ENCODE measurements at regions not wholly inside any gene's neighbourhood (a gene's known extent, or its start where the extent isn't known, plus 50 kb on each side); places are given as distances from the start of the nearest gene placed in this dataset.

DNA sequence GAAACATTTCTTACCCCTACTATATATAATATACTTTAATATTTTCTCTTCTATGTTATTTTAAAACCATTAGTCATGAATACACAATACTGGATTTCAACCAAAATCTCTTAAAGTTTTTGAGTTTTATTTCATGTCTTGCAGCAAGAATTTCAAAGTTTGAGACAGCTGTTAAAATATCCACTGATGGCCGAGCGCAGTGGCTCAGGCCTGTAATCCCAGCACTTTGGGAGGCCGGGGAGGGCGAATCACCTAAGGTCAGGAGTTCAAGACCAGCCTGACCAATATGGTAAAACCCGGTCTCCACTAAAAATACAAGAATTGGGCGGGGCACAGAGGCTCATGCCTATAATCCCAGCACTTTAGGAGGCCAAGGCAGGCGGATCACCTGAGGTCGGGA, 59.7 kb upstream of the DAPK1 start:
- no peak for ATAC-seq (ENCODE audit: insufficient number of reproducible peaks, low FRiP score, low read depth)
- no peaks in the 10 kb centered on the region for H3K27me3 ChIP-seq (replicated peaks; ENCODE audit: insufficient read depth)
- no peak overlapping the region for H3K4me3 ChIP-seq
- no peaks in the 10 kb centered on the region for H3K36me3 ChIP-seq
- H3K9me3 ChIP-seq: no peaks in the 10 kb centered on the region
- H3K27ac ChIP-seq: no peak overlapping the region
- DNase-seq (ENCODE audit: low spot score): no peak
- no peaks in the 10 kb centered on the region for H3K4me1 ChIP-seq (ENCODE audit: control insufficient read depth in 1 of 2, low read depth in 2 of 2)
- TF ChIP-seq, protein P1, sequence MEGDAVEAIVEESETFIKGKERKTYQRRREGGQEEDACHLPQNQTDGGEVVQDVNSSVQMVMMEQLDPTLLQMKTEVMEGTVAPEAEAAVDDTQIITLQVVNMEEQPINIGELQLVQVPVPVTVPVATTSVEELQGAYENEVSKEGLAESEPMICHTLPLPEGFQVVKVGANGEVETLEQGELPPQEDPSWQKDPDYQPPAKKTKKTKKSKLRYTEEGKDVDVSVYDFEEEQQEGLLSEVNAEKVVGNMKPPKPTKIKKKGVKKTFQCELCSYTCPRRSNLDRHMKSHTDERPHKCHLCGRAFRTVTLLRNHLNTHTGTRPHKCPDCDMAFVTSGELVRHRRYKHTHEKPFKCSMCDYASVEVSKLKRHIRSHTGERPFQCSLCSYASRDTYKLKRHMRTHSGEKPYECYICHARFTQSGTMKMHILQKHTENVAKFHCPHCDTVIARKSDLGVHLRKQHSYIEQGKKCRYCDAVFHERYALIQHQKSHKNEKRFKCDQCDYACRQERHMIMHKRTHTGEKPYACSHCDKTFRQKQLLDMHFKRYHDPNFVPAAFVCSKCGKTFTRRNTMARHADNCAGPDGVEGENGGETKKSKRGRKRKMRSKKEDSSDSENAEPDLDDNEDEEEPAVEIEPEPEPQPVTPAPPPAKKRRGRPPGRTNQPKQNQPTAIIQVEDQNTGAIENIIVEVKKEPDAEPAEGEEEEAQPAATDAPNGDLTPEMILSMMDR (IDR thresholded peaks at IDR 0.05): no peak

DNA sequence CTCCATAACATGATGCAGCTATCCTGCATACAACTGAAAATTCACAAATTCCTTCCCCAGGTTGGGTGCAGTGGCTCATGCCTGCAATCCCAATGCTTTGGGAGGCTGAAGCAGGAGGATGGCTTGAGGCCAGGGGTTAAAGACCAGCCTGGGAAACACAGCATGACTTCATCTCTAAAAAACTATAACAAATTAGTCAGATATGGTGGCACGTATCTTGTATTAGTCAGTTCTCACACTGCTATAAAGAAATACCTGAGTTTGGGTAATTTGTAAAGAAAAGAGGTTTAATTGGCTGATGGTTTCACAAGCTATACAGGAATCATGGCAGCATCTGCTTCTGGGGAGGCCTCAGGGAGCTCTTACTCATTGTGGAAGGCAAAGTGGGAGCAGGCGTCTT, 56.4 kb upstream of the DAPK1 start:
- Histone ChIP-seq H3K27ac (no peak overlapping the region), H3K4me1 (ENCODE audit: control insufficient read depth in 1 of 2, low read depth in 2 of 2) (no peaks in the 10 kb centered on the region), H3K4me3 (no peak overlapping the region), H3K27me3 (replicated peaks; ENCODE audit: insufficient read depth) (no peaks in the 10 kb centered on the region), H3K36me3 (no peaks in the 10 kb centered on the region), H3K9me3 (no peaks in the 10 kb centered on the region)
- DNase-seq (ENCODE audit: low spot score) (no peak), ATAC-seq (ENCODE audit: insufficient number of reproducible peaks, low FRiP score, low read depth) (no peak)
- TF ChIP-seq, protein P1 (IDR thresholded peaks at IDR 0.05): no peak

DNA sequence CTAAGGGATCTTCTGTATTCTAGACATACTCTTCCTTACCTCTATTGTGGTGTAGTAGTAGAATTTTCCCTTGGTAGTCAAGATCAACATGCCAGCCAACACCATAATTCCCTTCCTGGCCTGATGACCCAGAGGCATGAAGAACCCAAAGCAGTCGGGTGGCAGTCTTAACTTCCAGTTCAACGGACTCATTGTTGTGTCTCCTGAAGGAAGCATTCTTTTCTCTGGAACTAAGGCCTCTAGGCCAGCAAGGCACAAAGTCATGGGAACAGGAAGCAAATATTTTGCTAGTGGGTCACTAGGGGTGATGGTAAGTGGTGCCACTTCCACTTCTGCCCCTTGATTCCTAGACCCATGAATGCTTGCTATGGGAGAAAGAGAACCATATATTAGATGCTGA, 55.2 kb upstream of the DAPK1 start:
- Histone ChIP-seq H3K9me3 (no peaks in the 10 kb centered on the region), H3K4me3 (no peak overlapping the region), H3K27ac (no peak overlapping the region), H3K4me1 (ENCODE audit: control insufficient read depth in 1 of 2, low read depth in 2 of 2) (no peaks in the 10 kb centered on the region), H3K27me3 (replicated peaks; ENCODE audit: insufficient read depth) (no peaks in the 10 kb centered on the region), H3K36me3 (no peaks in the 10 kb centered on the region)
- ATAC-seq (ENCODE audit: insufficient number of reproducible peaks, low FRiP score, low read depth) (no peak), DNase-seq (ENCODE audit: low spot score) (no peak)
- TF ChIP-seq, protein P1 (IDR thresholded peaks at IDR 0.05): no peak

DNA sequence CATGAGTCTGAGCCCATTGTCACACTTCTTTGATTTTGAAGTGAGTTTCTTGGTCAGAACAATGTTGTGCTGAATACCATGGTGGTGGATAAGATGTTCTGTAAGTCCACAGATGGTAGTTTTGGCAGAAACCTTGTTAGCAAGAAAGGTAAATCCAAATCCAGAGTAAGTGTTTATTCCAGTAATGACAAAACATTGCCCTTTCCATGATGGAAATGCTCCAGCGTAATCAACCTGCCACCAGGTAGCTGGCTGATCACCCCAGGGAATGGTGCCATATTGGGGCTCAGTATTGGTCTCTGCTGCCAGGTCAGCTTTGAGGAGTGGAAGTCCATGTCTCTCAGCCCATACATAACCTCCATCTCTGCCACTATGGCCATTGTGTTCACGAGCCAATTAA, 54.7 kb upstream of the DAPK1 start:
- H3K4me3 ChIP-seq: no peak overlapping the region
- no peaks in the 10 kb centered on the region for H3K27me3 ChIP-seq (replicated peaks; ENCODE audit: insufficient read depth)
- no peaks in the 10 kb centered on the region for H3K4me1 ChIP-seq (ENCODE audit: control insufficient read depth in 1 of 2, low read depth in 2 of 2)
- no peak overlapping the region for H3K27ac ChIP-seq
- no peaks in the 10 kb centered on the region for H3K36me3 ChIP-seq
- TF ChIP-seq, protein P1 (IDR thresholded peaks at IDR 0.05): no peak
- DNase-seq (ENCODE audit: low spot score) (no peak), ATAC-seq (ENCODE audit: insufficient number of reproducible peaks, low FRiP score, low read depth) (no peak)
- no peaks in the 10 kb centered on the region for H3K9me3 ChIP-seq

DNA sequence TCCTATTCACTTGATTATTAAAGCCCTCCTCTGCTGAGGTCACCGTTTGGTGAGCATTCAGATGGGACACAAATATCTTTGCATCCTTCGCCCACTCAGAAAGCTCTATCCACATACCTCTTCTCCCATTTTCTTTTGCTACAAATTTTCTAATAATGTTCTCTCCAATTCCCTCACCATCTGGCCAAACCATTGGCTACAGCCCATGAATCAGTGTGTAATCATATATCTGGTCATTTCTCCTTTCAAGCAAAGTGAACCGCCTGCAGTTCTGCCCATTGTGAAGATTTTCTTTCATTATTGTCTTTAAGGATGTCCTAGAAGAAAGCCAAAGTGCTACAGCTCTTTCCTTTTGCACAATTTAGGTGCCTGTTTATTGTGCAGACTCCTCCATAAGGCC, 54.2 kb upstream of the DAPK1 start:
- Histone ChIP-seq H3K27me3 (replicated peaks; ENCODE audit: insufficient read depth) (no peaks in the 10 kb centered on the region), H3K9me3 (no peaks in the 10 kb centered on the region), H3K4me3 (no peak overlapping the region), H3K36me3 (no peaks in the 10 kb centered on the region), H3K27ac (no peak overlapping the region), H3K4me1 (ENCODE audit: control insufficient read depth in 1 of 2, low read depth in 2 of 2) (no peaks in the 10 kb centered on the region)
- ATAC-seq (ENCODE audit: insufficient number of reproducible peaks, low FRiP score, low read depth): no peak
- no peak for DNase-seq (ENCODE audit: low spot score)
- TF ChIP-seq, protein P1 (IDR thresholded peaks at IDR 0.05): no peak
